ENCODE measurements at regions not wholly inside any gene's neighbourhood (a gene's known extent, or its start where the extent isn't known, plus 50 kb on each side); places are given as distances from the start of the nearest gene placed in this dataset.

- no peak for DNase-seq (ENCODE audit: low spot score in 2 of 2)
- no peak for TF ChIP-seq CTCF (IDR thresholded peaks at IDR 0.05)
- no peak for TF ChIP-seq POLR2A (IDR thresholded peaks at IDR 0.05)
- intact Hi-C loops (cut with DNase I; ENCODE audit: low total_unique reads), result no loop called here
- no peak overlapping the region for H3K4me3 ChIP-seq (ENCODE audit: low read depth, poor library complexity, severe bottlenecking)
- whole genome bisulfite sequencing, 2 donors, result 0 to 40% methylated on average over 1 of the region's 1 CpG
Observed at GRCh38 chr7:110157631-110158362, 933.1 kb upstream of the LRRN3 start.

DNA sequence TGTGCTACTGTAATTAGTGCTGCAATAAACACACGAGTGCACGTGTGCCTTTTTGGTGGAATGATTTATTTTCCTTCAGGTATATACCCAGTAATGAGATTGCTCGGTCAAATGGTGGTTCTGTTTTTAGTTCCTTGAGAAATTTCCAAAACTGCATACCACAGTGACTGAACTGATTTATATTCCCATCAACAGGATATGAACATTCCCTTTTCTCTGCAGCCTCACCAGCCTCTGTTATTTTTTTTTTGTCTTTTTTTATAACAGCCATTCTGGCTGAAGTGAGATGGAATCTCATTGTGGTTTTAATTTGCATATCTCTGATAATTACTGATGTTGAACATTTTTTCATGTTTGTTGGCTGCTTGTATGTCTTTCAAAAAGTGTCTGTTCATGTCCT, 922.9 kb upstream of the LRRN3 start:
- no peak for DNase-seq (ENCODE audit: low spot score in 2 of 2)
- WGBS, 2 donors, result 51 to 56% methylated on average over 3 of the region's 3 CpGs
- intact Hi-C loops (cut with DNase I; ENCODE audit: low total_unique reads), result no loop called here

DNA sequence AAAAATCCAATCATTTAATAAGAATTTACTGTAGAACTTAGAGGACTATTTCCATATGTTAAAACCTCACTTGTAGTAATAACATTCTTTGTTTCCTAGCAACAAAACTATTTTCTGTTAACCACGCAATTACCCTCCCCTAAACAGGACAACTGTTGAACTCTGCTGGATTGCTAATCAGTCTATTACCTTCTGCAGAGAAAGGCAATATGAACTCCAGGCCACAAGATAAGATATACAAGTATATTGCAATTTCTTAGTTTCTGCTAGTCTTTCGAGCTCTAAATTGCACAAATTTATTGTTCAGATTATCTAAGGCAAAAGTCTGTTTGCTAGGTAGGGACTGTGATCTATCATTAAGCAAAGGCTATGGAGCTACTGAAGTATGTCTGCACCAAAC, 920.1 kb upstream of the LRRN3 start:
- H3K4me3 ChIP-seq (ENCODE audit: low read depth, poor library complexity, severe bottlenecking), result no peak overlapping the region
- no peak for TF ChIP-seq POLR2A (IDR thresholded peaks at IDR 0.05)
- no peak for TF ChIP-seq CTCF (IDR thresholded peaks at IDR 0.05)
- WGBS, 2 donors, result 51% methylated on average over 2 of the region's 2 CpGs
- no peak for DNase-seq (ENCODE audit: low spot score in 2 of 2)
- intact Hi-C loops (cut with DNase I; ENCODE audit: low total_unique reads), result no loop called here

More for the DNA sequence above, 922.9 kb upstream of the LRRN3 start:
- TF ChIP-seq POLR2A (IDR thresholded peaks at IDR 0.05) (no peak), CTCF (IDR thresholded peaks at IDR 0.05) (no peak)
- no peak overlapping the region for H3K4me3 ChIP-seq (ENCODE audit: low read depth, poor library complexity, severe bottlenecking)

GRCh38 chr7:110177463-110177862, 913.5 kb upstream of the LRRN3 start:
- WGBS, 2 donors, result 88 to 90% methylated on average over 5 of the region's 5 CpGs
- DNase-seq (ENCODE audit: low spot score in 2 of 2), result no peak
- intact Hi-C loops (cut with DNase I; ENCODE audit: low total_unique reads), result no loop called here
- H3K4me3 ChIP-seq (ENCODE audit: low read depth, poor library complexity, severe bottlenecking), result no peak overlapping the region
- TF ChIP-seq POLR2A (IDR thresholded peaks at IDR 0.05) (no peak), CTCF (IDR thresholded peaks at IDR 0.05) (no peak)

DNA sequence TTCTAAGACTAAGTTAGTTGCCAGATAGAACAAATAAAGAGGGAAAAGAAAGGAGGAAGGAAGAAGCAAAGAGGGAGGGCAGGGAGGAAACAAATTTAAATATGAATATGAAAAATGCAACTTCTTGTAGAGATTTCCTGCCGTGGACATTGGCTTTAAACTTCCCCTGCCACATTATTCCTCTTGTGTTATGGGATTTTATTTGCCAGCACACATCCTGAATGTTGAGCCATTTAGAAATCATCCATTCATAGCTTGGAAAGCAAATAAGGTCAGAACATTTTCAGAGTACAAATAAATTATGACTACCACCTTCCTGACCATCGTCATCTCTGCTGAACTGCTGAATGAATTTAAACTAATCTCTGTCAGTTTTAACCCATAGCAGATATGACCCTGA, 911.9 kb upstream of the LRRN3 start:
- 23 to 27% methylated on average over 2 of the region's 2 CpGs for WGBS, 2 donors
- no peak for DNase-seq (ENCODE audit: low spot score in 2 of 2)
- no peak overlapping the region for H3K4me3 ChIP-seq (ENCODE audit: low read depth, poor library complexity, severe bottlenecking)
- intact Hi-C loops (cut with DNase I; ENCODE audit: low total_unique reads), result no loop called here
- no peak for TF ChIP-seq POLR2A (IDR thresholded peaks at IDR 0.05)
- TF ChIP-seq CTCF (IDR thresholded peaks at IDR 0.05), result no peak

DNA sequence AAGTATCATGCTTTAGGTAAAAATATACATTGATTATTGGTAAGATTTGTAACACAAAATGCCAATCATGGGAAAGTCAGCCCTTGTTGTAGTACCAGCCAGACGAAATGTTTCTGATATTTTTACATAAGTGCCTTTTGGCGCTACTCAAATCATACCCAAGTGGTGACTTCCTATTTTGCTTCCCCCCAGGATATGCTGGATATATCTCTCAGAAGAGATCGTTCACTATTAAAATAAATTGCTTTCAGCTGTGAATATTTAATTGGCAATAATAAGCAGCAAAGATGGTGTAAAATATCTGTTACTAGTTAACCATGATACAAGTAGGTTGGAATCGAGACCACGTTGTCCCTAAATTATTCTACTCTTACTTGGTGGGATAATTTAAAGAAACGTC, 909.2 kb upstream of the LRRN3 start:
- WGBS, 2 donors, result 49 to 65% methylated on average over 6 of the region's 6 CpGs
- DNase-seq (ENCODE audit: low spot score in 2 of 2), result no peak
- TF ChIP-seq POLR2A (IDR thresholded peaks at IDR 0.05) (no peak), CTCF (IDR thresholded peaks at IDR 0.05) (no peak)
- no peak overlapping the region for H3K4me3 ChIP-seq (ENCODE audit: low read depth, poor library complexity, severe bottlenecking)
- intact Hi-C loops (cut with DNase I; ENCODE audit: low total_unique reads), result no loop called here

Measured in lower leg skin (tissue), 4 donors.